ENCODE measurements at regions not wholly inside any gene's neighbourhood (a gene's known extent, or its start where the extent isn't known, plus 50 kb on each side); places are given as distances from the start of the nearest gene placed in this dataset.

- TF ChIP-seq RAD21 (conservative IDR thresholded peaks at IDR 0.05) (no peak), CTCF (IDR thresholded peaks at IDR 0.05; ENCODE audit: poor library complexity, severe bottlenecking) (no peak), TAF1 (IDR thresholded peaks at IDR 0.05; ENCODE audit: low read depth) (no peak), EZH2 (IDR thresholded peaks at IDR 0.05; ENCODE audit: borderline replicate concordance, insufficient read depth, low read length, poor library complexity, severe bottlenecking) (no peak), POLR2AphosphoS5 (IDR thresholded peaks at IDR 0.05) (no peak), REST (IDR thresholded peaks at IDR 0.05; ENCODE audit: borderline replicate concordance) (no peak), EP300 (conservative IDR thresholded peaks at IDR 0.05; ENCODE audit: poor library complexity, severe bottlenecking) (no peak), MXI1 (conservative IDR thresholded peaks at IDR 0.05; ENCODE audit: poor library complexity, severe bottlenecking) (no peak), SMC3 (conservative IDR thresholded peaks at IDR 0.05; ENCODE audit: poor library complexity) (no peak)
These were observed 67.6 kb downstream of the ARL4C start for GRCh38 chr2:234429265-234429664.
